ENCODE measurements at regions not wholly inside any gene's neighbourhood (a gene's known extent, or its start where the extent isn't known, plus 50 kb on each side); places are given as distances from the start of the nearest gene placed in this dataset.

DNA sequence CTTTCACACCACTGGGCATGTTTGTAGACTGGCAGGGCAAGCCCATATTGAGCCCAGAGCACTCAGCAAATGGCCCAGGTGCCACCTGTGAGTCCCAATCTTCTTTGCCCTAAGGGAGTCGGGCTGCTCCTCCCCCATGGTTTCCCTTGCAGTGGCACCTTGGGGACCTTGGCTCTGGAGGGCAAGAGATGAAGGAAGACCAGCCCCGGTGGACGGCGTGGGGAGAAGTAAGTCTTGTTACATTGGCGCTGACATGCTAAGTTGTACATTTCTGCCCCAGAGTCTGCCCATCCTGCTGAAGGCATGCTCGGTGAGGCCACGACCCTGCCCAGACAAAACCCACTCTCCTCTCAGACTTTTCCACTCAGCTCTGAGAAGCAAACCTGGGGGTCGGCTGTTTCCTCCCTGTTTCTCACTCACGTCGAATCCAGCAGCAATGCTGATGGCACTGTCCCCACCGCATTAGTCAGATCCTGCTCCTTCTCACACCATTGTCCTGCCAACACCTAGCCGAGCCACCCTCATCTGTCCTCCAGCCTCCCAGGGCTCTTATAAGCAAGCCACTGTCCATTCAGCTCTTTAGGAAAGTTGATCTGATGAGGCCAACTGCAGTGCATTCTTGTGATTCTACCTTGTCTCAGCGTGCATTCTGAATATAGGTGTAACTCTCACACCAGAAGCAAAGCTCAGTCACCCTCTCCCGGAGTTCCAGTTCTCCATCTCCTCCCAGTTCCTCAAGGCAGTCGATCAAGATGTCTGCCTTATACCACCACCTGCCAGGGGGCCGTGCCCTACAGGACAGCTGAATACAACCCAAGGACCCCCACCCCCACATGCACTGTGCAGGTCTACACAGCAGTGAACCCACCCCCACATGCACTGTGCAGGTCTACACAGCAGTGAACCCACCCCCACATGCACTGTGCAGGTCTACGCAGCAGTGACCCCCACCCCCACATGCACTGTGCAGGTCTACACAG lies 827.1 kb downstream of the TBC1D22A start:
- H3K27ac Mint-ChIP-seq, result no peak overlapping the region
- TF ChIP-seq, protein P1, sequence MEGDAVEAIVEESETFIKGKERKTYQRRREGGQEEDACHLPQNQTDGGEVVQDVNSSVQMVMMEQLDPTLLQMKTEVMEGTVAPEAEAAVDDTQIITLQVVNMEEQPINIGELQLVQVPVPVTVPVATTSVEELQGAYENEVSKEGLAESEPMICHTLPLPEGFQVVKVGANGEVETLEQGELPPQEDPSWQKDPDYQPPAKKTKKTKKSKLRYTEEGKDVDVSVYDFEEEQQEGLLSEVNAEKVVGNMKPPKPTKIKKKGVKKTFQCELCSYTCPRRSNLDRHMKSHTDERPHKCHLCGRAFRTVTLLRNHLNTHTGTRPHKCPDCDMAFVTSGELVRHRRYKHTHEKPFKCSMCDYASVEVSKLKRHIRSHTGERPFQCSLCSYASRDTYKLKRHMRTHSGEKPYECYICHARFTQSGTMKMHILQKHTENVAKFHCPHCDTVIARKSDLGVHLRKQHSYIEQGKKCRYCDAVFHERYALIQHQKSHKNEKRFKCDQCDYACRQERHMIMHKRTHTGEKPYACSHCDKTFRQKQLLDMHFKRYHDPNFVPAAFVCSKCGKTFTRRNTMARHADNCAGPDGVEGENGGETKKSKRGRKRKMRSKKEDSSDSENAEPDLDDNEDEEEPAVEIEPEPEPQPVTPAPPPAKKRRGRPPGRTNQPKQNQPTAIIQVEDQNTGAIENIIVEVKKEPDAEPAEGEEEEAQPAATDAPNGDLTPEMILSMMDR (IDR thresholded peaks at IDR 0.05), result no peak
- no peaks in the 10 kb centered on the region for H3K9me3 ChIP-seq (ENCODE audit: control insufficient read depth, insufficient read depth, low read length)

GRCh38 chr22:47588578-47588960 lies 826.1 kb downstream of the TBC1D22A start:
- no peaks in the 10 kb centered on the region for H3K9me3 ChIP-seq (ENCODE audit: control insufficient read depth, insufficient read depth, low read length)
- H3K36me3 ChIP-seq (ENCODE audit: control insufficient read depth, insufficient read depth, low read length), result no peaks in the 10 kb centered on the region
- Mint-ChIP-seq H3K36me3 (no peaks in the 10 kb centered on the region), H3K27me3 (ENCODE audit: low read depth in 2 of 2) (no peaks in the 10 kb centered on the region), H3K9me3 (no peaks in the 10 kb centered on the region), H3K4me3 (no peak overlapping the region), H3K4me1 (no peaks in the 10 kb centered on the region), H3K27ac (no peak overlapping the region)
- TF ChIP-seq, protein P1 (IDR thresholded peaks at IDR 0.05), result no peak
- no peak overlapping the region for H3K27ac ChIP-seq (ENCODE audit: low read length)
- H3K4me1 ChIP-seq (ENCODE audit: control insufficient read depth, insufficient read depth, low read length), result no peaks in the 10 kb centered on the region
- H3K27me3 ChIP-seq (ENCODE audit: control insufficient read depth, insufficient read depth, low read length), result no peaks in the 10 kb centered on the region
- WGBS (ENCODE audit: insufficient coverage), result 84% methylated on average over 7 of the region's 7 CpGs
- ATAC-seq (no peak), DNase-seq (no peak)
- no peak overlapping the region for H3K4me3 ChIP-seq (ENCODE audit: low read length)
- intact Hi-C loops (cut with micrococcal nuclease), result no loop called here

More for the DNA sequence above, 827.1 kb downstream of the TBC1D22A start:
- Histone ChIP-seq H3K4me3 (ENCODE audit: low read length) (no peak overlapping the region), H3K36me3 (ENCODE audit: control insufficient read depth, insufficient read depth, low read length) (no peaks in the 10 kb centered on the region), H3K27ac (ENCODE audit: low read length) (no peak overlapping the region), H3K4me1 (ENCODE audit: control insufficient read depth, insufficient read depth, low read length) (no peaks in the 10 kb centered on the region), H3K27me3 (ENCODE audit: control insufficient read depth, insufficient read depth, low read length) (no peaks in the 10 kb centered on the region)
- DNase-seq (no peak), ATAC-seq (no peak)
- Mint-ChIP-seq H3K4me3 (no peak overlapping the region), H3K36me3 (no peaks in the 10 kb centered on the region), H3K9me3 (no peaks in the 10 kb centered on the region), H3K27me3 (ENCODE audit: low read depth in 2 of 2) (no peaks in the 10 kb centered on the region), H3K4me1 (no peaks in the 10 kb centered on the region)
- 91% methylated on average over 17 of the region's 17 CpGs for WGBS (ENCODE audit: insufficient coverage)
- intact Hi-C loops (cut with micrococcal nuclease), result no loop called here

GRCh38 chr22:47587861-47588577 lies 825.6 kb downstream of the TBC1D22A start:
- no peak for DNase-seq
- Histone ChIP-seq H3K4me3 (ENCODE audit: low read length) (no peak overlapping the region), H3K27me3 (ENCODE audit: control insufficient read depth, insufficient read depth, low read length) (no peaks in the 10 kb centered on the region)

More at GRCh38 chr22:47587861-47588577, 825.6 kb downstream of the TBC1D22A start:
- Histone ChIP-seq H3K9me3 (ENCODE audit: control insufficient read depth, insufficient read depth, low read length) (no peaks in the 10 kb centered on the region), H3K27ac (ENCODE audit: low read length) (no peak overlapping the region), H3K36me3 (ENCODE audit: control insufficient read depth, insufficient read depth, low read length) (no peaks in the 10 kb centered on the region), H3K4me1 (ENCODE audit: control insufficient read depth, insufficient read depth, low read length) (no peaks in the 10 kb centered on the region)
- Mint-ChIP-seq H3K9me3 (no peaks in the 10 kb centered on the region), H3K4me3 (no peak overlapping the region), H3K36me3 (no peaks in the 10 kb centered on the region), H3K27me3 (ENCODE audit: low read depth in 2 of 2) (no peaks in the 10 kb centered on the region), H3K27ac (no peak overlapping the region), H3K4me1 (no peaks in the 10 kb centered on the region)
- whole genome bisulfite sequencing (ENCODE audit: insufficient coverage), result 82% methylated on average over 8 of the region's 9 CpGs
- no peak for ATAC-seq
- TF ChIP-seq, protein P1 (IDR thresholded peaks at IDR 0.05), result no peak
- intact Hi-C loops (cut with micrococcal nuclease), result no loop called here
